Osteocyte (in vitro differentiated cells): ENCODE measurements at regions not wholly inside any gene's neighbourhood (a gene's known extent, or its start where the extent isn't known, plus 50 kb on each side); places are given as distances from the start of the nearest gene placed in this dataset.

Source experiments
- DNase-seq: peaks from one replicate; pipeline ENCODE4 v3.0.0; 2021; ENCODE audit warnings: mixed read lengths; ENCODE audit not compliant: unreplicated experiment; ENCODE audit errors: extremely low spot score
- H3K27ac Mint-ChIP-seq: one replicate; pipeline ENCODE4 v1.8.0; 2021; ENCODE audit warnings: mild to moderate bottlenecking, mixed read lengths; ENCODE audit not compliant: unreplicated experiment
- H3K27me3 Mint-ChIP-seq: one replicate; pipeline ENCODE4 v1.8.0; 2021; ENCODE audit warnings: mixed read lengths; ENCODE audit not compliant: unreplicated experiment
- H3K36me3 Mint-ChIP-seq: one replicate; pipeline ENCODE4 v1.8.0; 2021; ENCODE audit warnings: mixed read lengths; ENCODE audit not compliant: unreplicated experiment
- H3K4me1 Mint-ChIP-seq: one replicate; pipeline ENCODE4 v1.8.0; 2021; ENCODE audit warnings: mixed read lengths; ENCODE audit not compliant: unreplicated experiment
- H3K4me3 Mint-ChIP-seq: one replicate; pipeline ENCODE4 v1.8.0; 2021; ENCODE audit warnings: mild to moderate bottlenecking, moderate library complexity, mixed read lengths; ENCODE audit not compliant: unreplicated experiment
- H3K9me3 Mint-ChIP-seq: one replicate; pipeline ENCODE4 v1.8.0; 2021; ENCODE audit warnings: mixed read lengths; ENCODE audit not compliant: unreplicated experiment
- TF ChIP-seq, protein P1 (sequence below): fragments of 200-600 bp; sonication (generic); IDR thresholded peaks from 2 replicates; pipeline ENCODE4 v1.5.0; 2021; ENCODE audit warnings: antibody characterized with exemption, mild to moderate bottlenecking, moderate library complexity

- no peak overlapping the region for H3K27ac Mint-ChIP-seq
- H3K36me3 Mint-ChIP-seq = no peaks in the 10 kb centered on the region
- TF ChIP-seq, protein P1, sequence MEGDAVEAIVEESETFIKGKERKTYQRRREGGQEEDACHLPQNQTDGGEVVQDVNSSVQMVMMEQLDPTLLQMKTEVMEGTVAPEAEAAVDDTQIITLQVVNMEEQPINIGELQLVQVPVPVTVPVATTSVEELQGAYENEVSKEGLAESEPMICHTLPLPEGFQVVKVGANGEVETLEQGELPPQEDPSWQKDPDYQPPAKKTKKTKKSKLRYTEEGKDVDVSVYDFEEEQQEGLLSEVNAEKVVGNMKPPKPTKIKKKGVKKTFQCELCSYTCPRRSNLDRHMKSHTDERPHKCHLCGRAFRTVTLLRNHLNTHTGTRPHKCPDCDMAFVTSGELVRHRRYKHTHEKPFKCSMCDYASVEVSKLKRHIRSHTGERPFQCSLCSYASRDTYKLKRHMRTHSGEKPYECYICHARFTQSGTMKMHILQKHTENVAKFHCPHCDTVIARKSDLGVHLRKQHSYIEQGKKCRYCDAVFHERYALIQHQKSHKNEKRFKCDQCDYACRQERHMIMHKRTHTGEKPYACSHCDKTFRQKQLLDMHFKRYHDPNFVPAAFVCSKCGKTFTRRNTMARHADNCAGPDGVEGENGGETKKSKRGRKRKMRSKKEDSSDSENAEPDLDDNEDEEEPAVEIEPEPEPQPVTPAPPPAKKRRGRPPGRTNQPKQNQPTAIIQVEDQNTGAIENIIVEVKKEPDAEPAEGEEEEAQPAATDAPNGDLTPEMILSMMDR = peak; percentile 100
- peaks cover 17% of the 10 kb centered on the region for H3K4me1 Mint-ChIP-seq
- peak overlapping the region; percentile 56 for H3K4me3 Mint-ChIP-seq
- peak; percentile 94 for DNase-seq
- H3K9me3 Mint-ChIP-seq = no peaks in the 10 kb centered on the region
- peaks cover 36% of the 10 kb centered on the region for H3K27me3 Mint-ChIP-seq
Measured at GRCh38 chr13:99436686-99437416, 64.4 kb upstream of the TM9SF2 start.

DNA sequence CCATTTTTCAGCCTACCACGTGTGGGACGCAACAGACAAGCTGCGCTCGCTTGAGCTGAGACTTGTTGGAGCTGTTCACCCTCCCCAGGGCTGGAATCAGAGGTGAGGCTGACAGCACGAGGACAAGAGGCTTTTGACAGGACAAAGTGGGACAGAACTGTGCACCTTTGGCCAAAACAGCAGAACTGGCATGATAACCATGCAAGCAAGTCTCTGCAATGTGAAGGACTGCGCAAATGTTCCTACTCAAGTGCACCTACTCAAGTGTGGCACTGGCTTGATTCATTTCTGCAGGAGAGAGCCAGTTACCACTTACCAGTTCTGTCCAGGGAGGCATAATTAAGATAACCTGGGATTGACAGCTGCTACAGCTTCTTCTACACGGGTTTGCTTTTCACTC lies 62.2 kb upstream of the TM9SF2 start:
- TF ChIP-seq, protein P1 = no peak
- Mint-ChIP-seq H3K27me3 (peaks cover 36% of the 10 kb centered on the region), H3K27ac (no peak overlapping the region), H3K4me1 (peaks cover 2% of the 10 kb centered on the region), H3K36me3 (no peaks in the 10 kb centered on the region), H3K4me3 (no peak overlapping the region), H3K9me3 (no peaks in the 10 kb centered on the region)
- DNase-seq = no peak

DNA sequence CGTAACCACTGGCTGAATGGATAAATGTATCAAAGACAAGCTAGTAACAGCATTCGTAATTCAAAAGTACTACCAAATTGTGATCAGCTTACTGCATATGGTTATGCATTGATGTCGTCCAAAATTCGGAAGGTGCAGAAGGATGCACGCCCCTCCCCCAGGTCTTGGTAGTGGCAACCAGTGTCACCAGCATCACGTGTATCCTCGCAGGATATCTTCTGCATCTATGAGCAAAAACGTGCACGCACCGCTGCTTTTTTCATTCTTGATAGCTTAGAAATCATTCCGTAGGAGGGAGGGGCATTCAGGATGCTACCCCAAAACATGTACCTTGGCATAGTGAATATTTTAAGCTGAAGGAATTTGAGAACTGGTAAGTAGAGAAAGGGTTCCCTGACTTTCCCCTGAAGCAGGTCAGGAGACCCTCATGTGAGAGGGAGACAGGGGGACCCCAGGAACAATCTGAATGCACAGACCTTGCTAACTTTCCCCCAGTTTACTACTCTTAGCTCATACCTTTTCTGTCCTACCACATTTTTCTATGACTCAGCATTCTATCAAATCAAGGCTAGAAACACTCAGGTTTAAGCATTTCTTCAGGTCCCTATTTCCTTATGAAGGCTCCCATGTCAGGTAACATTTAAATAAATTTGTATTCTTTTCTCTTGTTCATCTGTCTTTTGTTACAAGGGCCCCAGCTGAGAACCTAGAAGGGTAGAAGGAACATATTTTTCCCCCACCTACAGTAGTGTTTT lies 61.2 kb upstream of the TM9SF2 start:
- no peak for DNase-seq
- Mint-ChIP-seq H3K4me1 (peaks cover 2% of the 10 kb centered on the region), H3K27me3 (peaks cover 36% of the 10 kb centered on the region), H3K36me3 (no peaks in the 10 kb centered on the region), H3K4me3 (no peak overlapping the region), H3K9me3 (no peaks in the 10 kb centered on the region), H3K27ac (no peak overlapping the region)
- TF ChIP-seq, protein P1 = no peak

GRCh38 chr13:99442273-99442895 lies 58.9 kb upstream of the TM9SF2 start:
- TF ChIP-seq, protein P1 = peak; percentile 96
- no peaks in the 10 kb centered on the region for H3K9me3 Mint-ChIP-seq
- H3K27me3 Mint-ChIP-seq = peaks cover 41% of the 10 kb centered on the region
- no peaks in the 10 kb centered on the region for H3K36me3 Mint-ChIP-seq
- no peak for DNase-seq
- no peak overlapping the region for H3K27ac Mint-ChIP-seq
- H3K4me1 Mint-ChIP-seq = no peaks in the 10 kb centered on the region
- H3K4me3 Mint-ChIP-seq = no peak overlapping the region

- no peak overlapping the region for H3K27ac Mint-ChIP-seq
- no peaks in the 10 kb centered on the region for H3K9me3 Mint-ChIP-seq
- H3K36me3 Mint-ChIP-seq = no peaks in the 10 kb centered on the region
- peaks cover 32% of the 10 kb centered on the region for H3K27me3 Mint-ChIP-seq
- H3K4me1 Mint-ChIP-seq = no peaks in the 10 kb centered on the region
- no peak overlapping the region for H3K4me3 Mint-ChIP-seq
- DNase-seq = no peak
- TF ChIP-seq, protein P1 = no peak
Measured at GRCh38 chr13:99446242-99446641, 55.0 kb upstream of the TM9SF2 start.
